Kidney epithelial cell (primary cell): ENCODE measurements at regions not wholly inside any gene's neighbourhood (a gene's known extent, or its start where the extent isn't known, plus 50 kb on each side); places are given as distances from the start of the nearest gene placed in this dataset.

ENCODE experiments used
- DNase-seq: peaks from one replicate; pipeline ENCODE4 v3.0.0-alpha.2; 2010; ENCODE audit warnings: low read depth
- H3K27me3 ChIP-seq: 2 replicates; pipeline ENCODE4 v1.6.0; 2011; ENCODE audit warnings: low read length; ENCODE audit not compliant: control insufficient read depth, insufficient read depth
- H3K36me3 ChIP-seq: 2 replicates; pipeline ENCODE4 v1.5.1; 2011; ENCODE audit warnings: low read length; ENCODE audit not compliant: control insufficient read depth, insufficient read depth
- H3K4me3 ChIP-seq: 2 replicates; pipeline ENCODE4 v1.5.1; 2011; ENCODE audit warnings: low read depth, mild to moderate bottlenecking, control low read depth, low read length
- CTCF ChIP-seq: IDR thresholded peaks from 2 replicates; pipeline ENCODE4 v1.5.1; 2011; ENCODE audit warnings: mild to moderate bottlenecking, moderate library complexity, low read length, control low read depth, inconsistent platforms; ENCODE audit not compliant: insufficient read depth, poor library complexity, severe bottlenecking

DNA sequence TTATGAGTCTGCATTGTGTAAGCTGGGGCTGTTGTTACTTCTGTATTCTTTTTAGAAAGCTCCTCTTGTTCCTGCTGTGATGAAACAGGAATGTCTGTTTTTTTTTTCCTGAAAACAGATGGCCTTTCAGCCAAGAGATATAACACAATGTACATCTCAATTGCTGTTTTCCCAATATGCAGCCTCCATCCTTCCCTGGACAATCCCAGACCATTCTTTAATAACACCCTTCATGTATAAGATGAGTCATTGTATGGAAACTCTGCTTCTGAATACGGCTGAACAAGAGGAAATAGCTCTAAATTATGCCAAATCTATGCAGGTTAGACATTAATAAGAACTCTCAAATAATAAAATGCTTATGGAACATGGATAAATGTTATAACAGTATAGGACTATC is 60.2 kb upstream of the LRRC4C start:
- DNase-seq, result no peak
- no peak for TF ChIP-seq CTCF
- Histone ChIP-seq H3K36me3 (no peaks in the 10 kb centered on the region), H3K27me3 (no peaks in the 10 kb centered on the region), H3K4me3 (no peak overlapping the region)

DNA sequence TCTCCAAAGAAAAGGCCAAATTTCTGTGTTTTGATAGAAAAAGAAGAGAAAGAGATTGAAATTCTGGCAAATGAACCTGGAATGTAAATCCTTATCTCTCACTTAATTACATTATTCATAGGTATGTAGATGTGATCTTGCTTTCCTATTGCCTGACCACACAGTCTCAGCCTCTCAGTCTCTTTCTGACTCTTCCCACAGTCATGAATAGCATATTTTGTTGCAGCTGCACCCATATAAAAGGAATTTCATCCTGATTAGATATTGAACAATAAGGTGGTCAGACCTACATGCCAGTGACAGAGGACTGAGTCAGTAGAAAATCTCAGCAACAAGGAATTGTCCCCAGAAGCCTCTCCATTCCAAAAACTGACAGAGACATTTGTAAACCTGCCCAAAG is 62.9 kb upstream of the LRRC4C start:
- TF ChIP-seq CTCF, result no peak
- H3K27me3 ChIP-seq, result no peaks in the 10 kb centered on the region
- DNase-seq, result peak; percentile 10
- H3K36me3 ChIP-seq, result no peaks in the 10 kb centered on the region
- no peak overlapping the region for H3K4me3 ChIP-seq

DNA sequence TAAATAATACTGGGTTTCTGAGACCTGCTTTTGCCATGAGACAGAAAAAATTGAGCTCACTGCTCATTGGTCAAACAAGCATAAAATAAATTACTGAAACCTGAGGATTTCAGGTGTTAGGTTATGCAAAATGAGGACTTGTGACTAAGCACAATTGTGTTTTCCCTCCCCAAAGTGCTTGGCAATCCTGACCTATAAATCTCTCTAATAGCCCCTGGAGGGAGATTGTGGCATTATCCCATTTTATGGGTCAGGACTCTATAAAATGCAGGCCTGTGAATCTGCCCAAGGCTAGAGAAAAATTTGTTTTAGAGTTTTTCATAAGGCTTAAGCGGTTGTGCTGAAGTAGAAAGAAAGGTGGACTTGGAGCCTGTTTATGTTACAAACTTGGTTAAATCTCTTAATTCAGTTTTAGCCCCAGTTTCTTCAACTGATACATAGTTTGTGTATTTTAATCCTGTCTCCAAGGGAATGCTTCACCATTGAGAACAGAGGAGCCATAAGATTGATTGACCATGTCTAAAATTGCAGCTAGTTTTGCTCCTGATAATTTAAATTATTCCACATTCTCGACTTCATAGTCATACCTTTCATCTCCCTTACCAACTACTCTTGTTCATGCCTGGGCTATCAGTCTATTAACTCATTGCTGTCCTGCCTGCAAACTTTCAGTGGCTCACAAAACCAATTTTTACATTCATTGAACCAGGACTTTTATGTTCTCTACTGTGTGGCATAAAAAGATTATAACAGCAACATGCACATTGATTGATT is 63.6 kb upstream of the LRRC4C start:
- DNase-seq, result no peak
- H3K27me3 ChIP-seq, result no peaks in the 10 kb centered on the region
- no peaks in the 10 kb centered on the region for H3K36me3 ChIP-seq
- no peak overlapping the region for H3K4me3 ChIP-seq
- TF ChIP-seq CTCF, result no peak

- Histone ChIP-seq H3K36me3 (no peaks in the 10 kb centered on the region), H3K4me3 (no peak overlapping the region), H3K27me3 (no peaks in the 10 kb centered on the region)
- no peak for TF ChIP-seq CTCF
- no peak for DNase-seq
Measured at GRCh38 chr11:41527530-41527929, 68.1 kb upstream of the LRRC4C start.

- DNase-seq, result no peak
- H3K4me3 ChIP-seq, result no peak overlapping the region
- no peak for TF ChIP-seq CTCF
- H3K36me3 ChIP-seq, result no peaks in the 10 kb centered on the region
- H3K27me3 ChIP-seq, result no peaks in the 10 kb centered on the region
Measured at GRCh38 chr11:41532413-41532812, 73.0 kb upstream of the LRRC4C start.

- no peak overlapping the region for H3K4me3 ChIP-seq
- no peaks in the 10 kb centered on the region for H3K36me3 ChIP-seq
- DNase-seq, result no peak
- H3K27me3 ChIP-seq, result no peaks in the 10 kb centered on the region
- no peak for TF ChIP-seq CTCF
Measured at GRCh38 chr11:41533761-41534160, 74.3 kb upstream of the LRRC4C start.
